Left ventricle myocardium superior (tissue), 1 donor: ENCODE measurements at regions not wholly inside any gene's neighbourhood (a gene's known extent, or its start where the extent isn't known, plus 50 kb on each side); places are given as distances from the start of the nearest gene placed in this dataset.
"Not testable (repeated sequence)": the region's sequence is repeated elsewhere in the genome, so short reads cannot be mapped to it uniquely, and the experiment has no call there.

Experiments used
- ATAC-seq: fragments of 200-7000 bp; cut with Tn5 transposase; one replicate; pipeline ENCODE4 v1.9.1; 2020; ENCODE audit warnings: mild to moderate bottlenecking, moderate library complexity
- DNase-seq: peaks from one replicate; pipeline ENCODE4 v3.0.0-alpha.2; 2020
- intact Hi-C: fragments of 100-400 bp; cut with micrococcal nuclease; formaldehyde crosslinking; loops from one replicate; pipeline ENCODE4 v1.11.0; 2022
- donor health status: DM: no; HTN: yes; CAD: no; lungs with severe emphysema.

GRCh38 chr11:82118946-82119345, 614.7 kb downstream of the FAM181B start:
- DNase-seq: no peak
- ATAC-seq: no peak
- intact Hi-C loops: no loop called here

- DNase-seq (no peak), ATAC-seq (no peak)
- intact Hi-C loops: no loop called here
Measured at GRCh38 chr11:82117362-82117761, 616.3 kb downstream of the FAM181B start.

GRCh38 chr11:82105331-82105998, 628.2 kb downstream of the FAM181B start:
- no peak for DNase-seq
- no peak for ATAC-seq
- intact Hi-C loops: no loop called here

- ATAC-seq (no peak), DNase-seq (no peak)
- intact Hi-C loops: no loop called here
Measured at GRCh38 chr11:82092904-82093303, 640.8 kb downstream of the FAM181B start.

- intact Hi-C loops: no loop called here
- ATAC-seq (no peak), DNase-seq (no peak)
Measured at GRCh38 chr11:82089426-82089825, 644.2 kb downstream of the FAM181B start.

GRCh38 chr11:82085493-82085892, 648.2 kb downstream of the FAM181B start:
- ATAC-seq (no peak), DNase-seq (no peak)
- intact Hi-C loops: no loop called here

- ATAC-seq: no peak
- intact Hi-C loops: no loop called here
- no peak for DNase-seq
Measured at GRCh38 chr11:82082976-82083375, 650.7 kb downstream of the FAM181B start.

- DNase-seq (no peak), ATAC-seq (no peak)
- intact Hi-C loops: no loop called here
Measured at GRCh38 chr11:82080160-82080559, 653.5 kb downstream of the FAM181B start.

GRCh38 chr11:82076126-82076525, 657.5 kb downstream of the FAM181B start:
- no peak for ATAC-seq
- DNase-seq: no peak
- intact Hi-C loops: no loop called here

GRCh38 chr11:82059505-82059904, 674.2 kb downstream of the FAM181B start:
- intact Hi-C loops: no loop called here
- ATAC-seq (no peak), DNase-seq (no peak)

- no peak for DNase-seq
- intact Hi-C loops: no loop called here
- ATAC-seq: no peak
Measured at GRCh38 chr11:82056450-82056849, 677.2 kb downstream of the FAM181B start.

- ATAC-seq: no peak
- intact Hi-C loops: no loop called here
- no peak for DNase-seq
Measured at GRCh38 chr11:82049199-82049598, 684.5 kb downstream of the FAM181B start.

- ATAC-seq (no peak), DNase-seq (no peak)
- intact Hi-C loops: no loop called here
Measured at GRCh38 chr11:82047200-82047599, 686.5 kb downstream of the FAM181B start.

- intact Hi-C loops: no loop called here
- ATAC-seq (no peak), DNase-seq (no peak)
Measured at GRCh38 chr11:82046778-82047177, 686.9 kb downstream of the FAM181B start.

GRCh38 chr11:82045748-82046457, 687.8 kb downstream of the FAM181B start:
- no peak for DNase-seq
- intact Hi-C loops: no loop called here
- ATAC-seq: no peak

GRCh38 chr11:82043316-82043715, 690.3 kb downstream of the FAM181B start:
- intact Hi-C loops: no loop called here
- DNase-seq (no peak), ATAC-seq (no peak)

- intact Hi-C loops: no loop called here
- ATAC-seq (no peak), DNase-seq (no peak)
Measured at GRCh38 chr11:82041764-82042163, 691.9 kb downstream of the FAM181B start.

- intact Hi-C loops: no loop called here
- ATAC-seq: no peak
- no peak for DNase-seq
Measured at GRCh38 chr11:82038154-82038553, 695.5 kb downstream of the FAM181B start.

- intact Hi-C loops: no loop called here
- ATAC-seq: no peak
- no peak for DNase-seq
Measured at GRCh38 chr11:82034527-82034926, 699.1 kb downstream of the FAM181B start.

- DNase-seq, ATAC-seq, intact Hi-C loops: not testable (repeated sequence)
Measured at GRCh38 chr11:82027335-82027734, 706.3 kb downstream of the FAM181B start.

GRCh38 chr11:82024760-82025159, 708.9 kb downstream of the FAM181B start:
- ATAC-seq (no peak), DNase-seq (no peak)
- intact Hi-C loops: no loop called here
